Stimulated activated CD8-positive, alpha-beta memory T cell treated with anti-CD3 and anti-CD28 coated beads, Interleukin-2, amount 100 ng/mL, for 1 hour (primary cell): ENCODE measurements at regions not wholly inside any gene's neighbourhood (a gene's known extent, or its start where the extent isn't known, plus 50 kb on each side); places are given as distances from the start of the nearest gene placed in this dataset.
"Not testable (repeated sequence)": the region's sequence is repeated elsewhere in the genome, so short reads cannot be mapped to it uniquely, and the experiment has no call there.

ENCODE experiments used
- DNase-seq, 2 donors: peaks; one replicate each; pipeline ENCODE4 v3.0.0-alpha.2; 2020; ENCODE audit warnings: low read depth in 2 of 2

DNA sequence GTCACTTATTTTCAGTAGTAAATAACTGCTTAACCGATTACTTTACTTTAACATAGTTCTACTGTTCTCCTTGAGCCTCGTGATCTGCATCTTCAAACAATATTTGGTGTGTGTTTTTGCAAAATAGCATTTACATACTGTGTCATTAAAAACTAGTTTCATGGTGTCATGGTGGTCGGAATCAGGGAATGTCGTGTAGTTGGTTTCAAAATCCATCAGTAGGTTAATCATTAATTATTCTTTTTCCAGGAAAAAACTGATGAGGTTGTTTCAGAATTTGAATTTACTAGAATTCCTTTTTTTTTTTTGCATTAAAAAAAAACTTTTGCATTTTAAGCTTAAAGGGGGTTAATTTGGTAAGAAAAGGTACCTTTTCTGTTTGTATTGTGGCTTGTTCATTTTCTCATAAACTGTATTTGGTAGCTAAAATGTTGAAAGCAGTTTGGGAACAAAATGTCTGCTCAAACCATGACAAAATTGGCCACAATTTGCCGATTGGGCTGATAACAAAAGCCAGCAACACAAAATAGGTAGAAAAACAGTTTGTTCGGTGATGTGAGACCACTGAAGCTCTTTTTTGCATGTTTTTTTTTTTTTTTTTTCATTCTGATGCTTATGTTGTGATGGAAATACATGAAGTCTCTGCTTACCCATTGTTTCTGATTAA lies 234.9 kb upstream of the PLGLB2 start:
- not testable (repeated sequence) for DNase-seq

GRCh38 chr2:87514034-87514433 lies 233.9 kb upstream of the PLGLB2 start:
- not testable (repeated sequence) for DNase-seq

GRCh38 chr2:87514515-87514914 lies 233.4 kb upstream of the PLGLB2 start:
- not testable (repeated sequence) for DNase-seq

- DNase-seq, result not testable (repeated sequence)
Measured at GRCh38 chr2:87515226-87515625, 232.7 kb upstream of the PLGLB2 start.

- DNase-seq, result not testable (repeated sequence)
Measured at GRCh38 chr2:87515875-87516274, 232.0 kb upstream of the PLGLB2 start.

DNA sequence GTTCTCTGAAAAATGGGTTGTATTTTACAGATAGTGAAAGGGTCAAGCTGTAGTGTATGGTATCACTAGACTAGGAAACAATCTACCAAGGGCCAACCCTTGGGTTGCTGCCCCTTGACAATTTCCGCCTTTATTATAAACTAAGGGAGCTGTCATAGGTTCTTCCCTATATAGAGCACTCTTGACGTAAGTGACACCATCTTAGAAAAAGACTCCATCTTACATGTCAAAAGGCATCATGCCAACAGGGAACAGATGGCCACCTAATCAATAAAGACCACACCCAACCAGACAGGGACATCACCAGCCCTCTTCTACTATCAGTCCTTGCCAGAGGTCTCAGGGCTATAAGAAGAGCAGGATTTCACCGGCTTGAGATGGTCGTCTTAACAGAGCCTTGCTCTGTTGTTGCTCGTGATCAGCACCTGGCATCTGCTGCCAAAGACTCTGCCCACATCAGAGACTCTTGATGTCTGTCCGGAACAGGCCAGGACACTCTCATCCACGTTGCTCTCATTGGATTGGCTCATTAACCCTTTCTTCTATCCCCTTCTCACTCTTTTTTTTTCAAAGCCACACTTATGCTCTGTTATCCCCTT lies 231.4 kb upstream of the PLGLB2 start:
- DNase-seq, result not testable (repeated sequence)

GRCh38 chr2:87517438-87517837 lies 230.4 kb upstream of the PLGLB2 start:
- not testable (repeated sequence) for DNase-seq

GRCh38 chr2:87518066-87518465 lies 229.8 kb upstream of the PLGLB2 start:
- DNase-seq, result not testable (repeated sequence)

- not testable (repeated sequence) for DNase-seq
Measured at GRCh38 chr2:87518547-87518946, 229.3 kb upstream of the PLGLB2 start.

GRCh38 chr2:87519158-87520011 lies 228.5 kb upstream of the PLGLB2 start:
- DNase-seq, result not testable (repeated sequence)

DNA sequence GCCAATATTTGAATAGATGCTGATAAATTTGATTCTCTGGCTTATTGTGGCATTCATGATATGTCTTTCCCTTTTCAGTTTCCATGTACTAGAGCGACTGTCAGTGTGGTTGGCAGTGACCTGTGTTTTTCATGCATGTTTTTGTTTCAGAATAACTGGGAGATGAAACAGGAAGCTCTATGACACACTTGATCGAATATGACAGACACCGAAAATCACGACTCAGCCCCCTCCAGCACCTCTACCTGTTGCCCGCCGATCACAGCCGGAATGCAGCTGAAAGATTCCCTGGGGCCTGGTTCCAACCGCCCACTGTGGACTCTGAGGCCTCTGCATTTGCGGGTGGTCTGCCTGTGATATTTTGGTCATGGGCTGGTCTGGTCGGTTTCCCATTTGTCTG lies 226.8 kb upstream of the PLGLB2 start:
- DNase-seq, result not testable (repeated sequence)

DNA sequence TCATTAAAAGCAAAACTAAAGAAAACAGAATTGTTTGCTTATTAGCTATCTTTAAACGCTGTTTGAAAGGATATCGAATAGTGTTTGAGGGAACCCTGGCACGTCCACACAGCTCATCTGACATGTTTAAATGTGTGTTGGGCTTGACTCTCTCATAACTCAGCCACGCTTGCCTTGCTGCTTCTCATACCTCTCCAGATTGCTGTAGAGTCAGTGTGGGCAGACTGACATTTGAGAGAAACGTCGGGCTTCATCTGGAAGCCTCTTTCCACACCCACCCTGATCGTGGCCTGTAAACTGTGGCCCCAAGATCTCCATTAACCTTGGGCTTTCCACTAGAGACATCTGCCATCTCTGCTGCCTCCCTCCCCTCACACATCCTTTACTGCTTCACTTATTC lies 226.4 kb upstream of the PLGLB2 start:
- not testable (repeated sequence) for DNase-seq

DNA sequence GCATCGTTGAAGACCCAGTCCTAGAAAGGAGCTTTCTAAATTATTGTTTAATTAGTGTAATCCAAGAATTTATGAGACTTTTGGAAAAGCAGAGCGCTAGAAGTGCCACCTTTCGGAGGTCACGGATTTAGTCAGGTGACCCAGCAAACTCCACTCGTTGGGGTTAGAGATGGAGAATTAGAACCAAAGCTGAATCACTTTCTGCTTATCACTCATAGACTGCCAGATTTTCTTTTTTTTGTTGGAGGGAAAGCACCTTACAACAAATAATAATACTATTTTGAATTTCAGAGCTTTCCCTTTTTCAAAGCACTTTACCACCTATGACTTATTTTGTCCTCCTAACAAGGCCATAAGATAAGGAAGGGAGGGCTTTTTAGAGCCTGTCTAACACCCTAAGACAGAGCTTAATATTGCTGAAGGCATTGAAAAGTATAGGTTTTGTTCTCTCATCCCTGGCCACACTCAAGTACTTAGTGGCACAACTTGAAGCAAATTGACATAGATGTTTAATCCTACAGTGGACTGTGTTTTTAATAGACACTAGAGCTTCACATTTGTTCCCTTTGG lies 223.2 kb upstream of the PLGLB2 start:
- not testable (repeated sequence) for DNase-seq

DNA sequence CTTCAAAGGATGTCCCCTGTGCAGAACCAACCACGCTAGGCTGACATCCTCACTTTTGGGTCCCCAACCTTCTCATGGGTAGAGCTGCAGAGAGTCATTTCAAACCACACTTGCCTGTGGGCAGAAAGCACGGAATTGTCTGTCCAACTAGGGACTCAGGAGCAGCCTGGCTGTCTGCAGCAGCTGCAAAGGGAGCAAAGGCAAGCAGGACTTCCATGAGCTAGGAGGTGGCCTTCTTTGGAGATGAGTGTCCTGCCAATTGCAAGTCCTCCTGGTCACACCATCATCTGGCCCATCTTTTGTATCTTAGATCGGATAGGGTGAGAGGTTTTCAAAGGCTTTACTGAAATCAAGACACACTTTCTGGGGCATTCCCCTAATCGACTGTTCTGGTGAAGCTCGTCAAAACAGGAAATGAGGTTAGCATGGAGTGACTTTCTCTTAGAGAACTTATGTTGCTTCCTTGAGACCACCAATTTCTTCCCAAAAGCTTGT lies 222.3 kb upstream of the PLGLB2 start:
- not testable (repeated sequence) for DNase-seq

DNA sequence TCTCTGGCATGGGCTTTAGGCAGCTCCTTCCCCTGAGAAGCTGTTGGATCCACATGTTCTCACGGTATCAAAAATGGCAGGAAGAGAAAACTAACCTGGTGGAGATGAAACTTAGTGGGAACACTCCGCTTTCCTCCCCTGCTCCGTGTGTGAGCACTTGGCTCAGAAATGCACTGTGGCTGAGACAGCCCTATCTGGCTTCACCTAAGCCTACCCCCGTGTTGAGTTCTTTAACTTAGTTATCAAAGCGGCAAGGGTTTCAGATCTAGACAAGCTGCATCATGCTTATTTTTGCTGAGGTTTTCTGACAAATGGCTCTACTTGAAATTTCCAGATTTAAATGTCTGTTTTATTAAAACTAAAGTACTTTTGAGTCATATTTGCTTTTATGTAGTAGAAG lies 221.6 kb upstream of the PLGLB2 start:
- not testable (repeated sequence) for DNase-seq

- DNase-seq, result not testable (repeated sequence)
Measured at GRCh38 chr2:87531968-87532715, 215.7 kb upstream of the PLGLB2 start.

GRCh38 chr2:87533390-87534272 lies 214.3 kb upstream of the PLGLB2 start:
- DNase-seq, result not testable (repeated sequence)

DNA sequence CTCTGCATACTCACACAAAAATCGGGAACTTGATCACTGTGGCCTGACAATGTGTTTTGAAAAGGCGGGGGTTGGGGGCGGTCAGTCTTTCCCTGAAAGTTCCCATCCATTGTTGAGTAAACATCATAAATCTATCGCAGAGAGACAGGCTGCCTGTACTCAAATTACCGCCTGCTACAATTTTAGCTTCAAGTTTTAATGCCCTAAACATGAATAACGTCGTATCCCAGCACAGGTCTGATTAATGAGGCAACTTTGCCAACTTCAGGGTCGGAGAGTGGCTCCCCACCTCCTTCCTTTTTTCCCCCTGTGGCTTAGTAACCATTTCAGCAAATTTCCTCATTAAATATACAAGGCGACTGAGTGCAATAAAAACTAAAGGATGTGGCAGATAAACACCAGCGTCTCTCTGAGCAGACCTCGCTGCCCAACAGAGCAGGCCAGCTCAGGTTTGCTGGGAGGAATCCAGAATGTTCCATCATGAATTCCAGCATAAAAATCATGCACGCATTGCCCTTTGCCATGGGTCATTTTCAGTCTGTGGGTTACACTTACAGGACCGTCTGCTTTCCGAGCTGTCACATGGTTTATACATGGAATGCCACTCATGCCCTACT lies 213.5 kb upstream of the PLGLB2 start:
- DNase-seq, result not testable (repeated sequence)

DNA sequence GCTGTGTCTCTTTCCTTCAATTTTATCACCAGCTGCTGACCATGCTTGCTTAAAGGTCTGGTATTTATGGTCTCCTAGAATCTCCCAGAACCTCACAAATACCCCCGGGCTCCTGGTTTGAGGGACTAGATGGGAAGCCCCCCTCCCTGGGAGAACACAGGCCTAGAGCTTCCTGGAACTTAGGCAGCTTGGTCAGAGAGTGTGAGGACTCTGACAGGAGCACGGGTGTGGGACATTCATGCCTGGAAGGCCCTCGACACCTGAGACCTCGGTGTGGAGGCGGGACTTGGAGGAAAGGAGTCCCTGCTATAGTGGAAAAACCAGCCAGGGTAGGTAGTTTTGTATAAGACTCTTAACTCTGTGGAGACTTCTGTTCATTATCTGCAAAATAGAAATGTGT lies 211.5 kb upstream of the PLGLB2 start:
- DNase-seq, result not testable (repeated sequence)

DNA sequence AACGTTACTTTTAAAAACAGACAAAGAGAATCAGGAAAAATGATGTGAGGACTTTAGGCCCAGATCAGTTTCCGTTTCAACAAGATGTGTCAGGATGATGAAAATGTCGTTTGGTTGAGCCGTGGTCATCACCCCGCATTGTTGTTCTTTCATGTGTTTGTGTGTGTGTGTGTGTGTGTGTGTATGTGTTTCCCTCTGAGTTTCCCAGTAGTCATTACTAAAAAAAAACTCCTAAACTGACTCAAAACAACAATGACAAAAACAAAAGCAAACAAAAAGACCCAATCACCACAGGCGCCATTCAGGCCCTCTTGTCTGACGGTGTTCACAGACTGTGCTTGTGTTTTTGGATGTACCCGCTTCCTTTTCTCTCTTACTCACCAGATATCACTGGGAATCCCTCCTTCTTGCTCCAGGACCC lies 210.6 kb upstream of the PLGLB2 start:
- DNase-seq, result not testable (repeated sequence)
